Retinal pigment epithelial cell (primary cell): ENCODE measurements at regions not wholly inside any gene's neighbourhood (a gene's known extent, or its start where the extent isn't known, plus 50 kb on each side); places are given as distances from the start of the nearest gene placed in this dataset.

Source experiments
- DNase-seq: peaks from one replicate; pipeline ENCODE4 v3.0.0-alpha.2; 2010; ENCODE audit warnings: low read depth
- H3K4me3 ChIP-seq: 2 replicates; pipeline ENCODE4 v1.5.1; 2011; ENCODE audit warnings: mild to moderate bottlenecking, low read length, control low read depth, moderate library complexity
- CTCF ChIP-seq: conservative IDR thresholded peaks from 2 replicates; pipeline ENCODE4 v1.5.1; 2011; ENCODE audit warnings: low read depth, low read length, control low read depth, inconsistent platforms

GRCh38 chr2:174688079-174688478, 76.2 kb downstream of the CHRNA1 start:
- H3K4me3 ChIP-seq = no peak overlapping the region
- peak; percentile 38 for TF ChIP-seq CTCF
- no peak for DNase-seq

GRCh38 chr2:174686430-174686829, 77.8 kb downstream of the CHRNA1 start:
- no peak for DNase-seq
- no peak overlapping the region for H3K4me3 ChIP-seq
- TF ChIP-seq CTCF = no peak

- H3K4me3 ChIP-seq = peak overlapping the region; percentile 57
Observed at GRCh38 chr2:174683392-174683759, 80.9 kb downstream of the CHRNA1 start.

GRCh38 chr2:174682578-174683391, 81.5 kb downstream of the CHRNA1 start:
- H3K4me3 ChIP-seq = peak overlapping the region; percentile 67
- DNase-seq = no peak
- no peak for TF ChIP-seq CTCF

More at GRCh38 chr2:174683392-174683759, 80.9 kb downstream of the CHRNA1 start:
- no peak for DNase-seq
- TF ChIP-seq CTCF = peak; percentile 41

DNA sequence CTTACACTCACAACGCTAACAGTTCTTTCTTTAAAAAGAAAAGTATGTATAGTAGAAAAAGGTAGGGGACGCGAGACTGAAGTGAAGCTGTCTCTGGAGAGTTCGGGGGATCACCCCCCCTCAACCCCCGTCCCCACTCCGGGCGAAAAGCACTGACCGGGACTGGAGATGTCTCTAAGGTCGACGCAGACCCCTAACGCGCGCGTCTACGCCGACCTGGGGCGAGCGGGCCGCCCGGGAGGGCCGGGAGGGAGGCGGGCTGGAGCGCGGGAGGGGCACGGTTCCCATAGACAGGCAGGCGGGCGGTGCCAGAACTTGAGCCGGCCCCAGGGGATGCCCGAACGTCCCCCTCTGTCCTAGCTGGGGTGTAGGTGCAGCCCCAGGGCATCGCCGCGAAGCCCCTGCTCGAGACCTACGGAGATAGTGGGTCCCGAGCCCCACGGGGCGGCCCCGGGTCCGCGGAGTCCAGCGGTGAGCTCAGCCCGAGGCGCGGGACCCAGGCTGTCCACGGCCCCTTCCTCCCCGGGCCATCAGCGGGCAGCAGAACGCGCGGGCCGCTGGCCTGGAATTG, 82.2 kb downstream of the CHRNA1 start:
- TF ChIP-seq CTCF = no peak
- DNase-seq = no peak
- peak overlapping the region; percentile 67 for H3K4me3 ChIP-seq

GRCh38 chr2:174681099-174682006, 82.9 kb downstream of the CHRNA1 start:
- peak overlapping the region; percentile 67 for H3K4me3 ChIP-seq
- no peak for DNase-seq
- TF ChIP-seq CTCF = no peak
